Body of pancreas (tissue), 4 donors: ENCODE measurements at regions not wholly inside any gene's neighbourhood (a gene's known extent, or its start where the extent isn't known, plus 50 kb on each side); places are given as distances from the start of the nearest gene placed in this dataset.

Source experiments
- POLR2A ChIP-seq, 3 donors: fragments of 450-650 bp; IDR thresholded peaks; one replicate each; pipeline ENCODE4 v1.6.1; 2016; ENCODE audit warnings: antibody characterized with exemption in 3 of 3, mild to moderate bottlenecking in 2 of 3
- TF ChIP-seq, protein P1 (sequence below), 7 experiments: fragments of 450-650 bp in 4 of 7; fragments of 200-600 bp in 3 of 7; sonication (generic) in 3 of 7; IDR thresholded peaks; one replicate each; pipeline ENCODE4 v1.5.1; 2016 to 2019; ENCODE audit warnings: antibody characterized with exemption in 7 of 7

DNA sequence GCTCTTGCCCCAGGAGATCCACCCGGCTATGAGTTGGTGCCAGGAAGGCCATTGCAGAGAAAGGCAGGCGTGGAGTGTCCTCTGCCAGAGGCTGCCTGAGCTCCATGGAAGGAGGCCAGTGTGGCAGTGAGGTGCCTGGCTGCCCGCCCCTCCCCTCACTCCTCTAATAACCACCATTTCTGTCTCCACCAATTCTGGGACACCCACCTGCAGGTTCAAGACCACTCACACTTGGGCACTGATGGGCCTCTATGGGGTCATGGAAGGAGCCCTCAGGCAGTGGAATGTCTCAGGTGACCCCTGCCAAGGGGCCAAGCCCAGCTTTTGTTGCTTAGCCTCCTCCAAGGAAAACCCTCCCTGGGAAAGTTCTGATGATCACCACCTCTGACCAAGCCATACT is 731.6 kb downstream of the MATN1 start:
- TF ChIP-seq, protein P1, sequence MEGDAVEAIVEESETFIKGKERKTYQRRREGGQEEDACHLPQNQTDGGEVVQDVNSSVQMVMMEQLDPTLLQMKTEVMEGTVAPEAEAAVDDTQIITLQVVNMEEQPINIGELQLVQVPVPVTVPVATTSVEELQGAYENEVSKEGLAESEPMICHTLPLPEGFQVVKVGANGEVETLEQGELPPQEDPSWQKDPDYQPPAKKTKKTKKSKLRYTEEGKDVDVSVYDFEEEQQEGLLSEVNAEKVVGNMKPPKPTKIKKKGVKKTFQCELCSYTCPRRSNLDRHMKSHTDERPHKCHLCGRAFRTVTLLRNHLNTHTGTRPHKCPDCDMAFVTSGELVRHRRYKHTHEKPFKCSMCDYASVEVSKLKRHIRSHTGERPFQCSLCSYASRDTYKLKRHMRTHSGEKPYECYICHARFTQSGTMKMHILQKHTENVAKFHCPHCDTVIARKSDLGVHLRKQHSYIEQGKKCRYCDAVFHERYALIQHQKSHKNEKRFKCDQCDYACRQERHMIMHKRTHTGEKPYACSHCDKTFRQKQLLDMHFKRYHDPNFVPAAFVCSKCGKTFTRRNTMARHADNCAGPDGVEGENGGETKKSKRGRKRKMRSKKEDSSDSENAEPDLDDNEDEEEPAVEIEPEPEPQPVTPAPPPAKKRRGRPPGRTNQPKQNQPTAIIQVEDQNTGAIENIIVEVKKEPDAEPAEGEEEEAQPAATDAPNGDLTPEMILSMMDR (IDR thresholded peaks at IDR 0.05) = no peak
- no peak for TF ChIP-seq POLR2A (IDR thresholded peaks at IDR 0.05)
